PC-3 (cell line): ENCODE measurements at regions not wholly inside any gene's neighbourhood (a gene's known extent, or its start where the extent isn't known, plus 50 kb on each side); places are given as distances from the start of the nearest gene placed in this dataset.

ENCODE experiments used
- EZH2 ChIP-seq: fragments of 300-600 bp; sonication (generic); IDR thresholded peaks from one replicate; pipeline ENCODE4 v1.6.1; 2017; ENCODE audit warnings: antibody characterized with exemption, mild to moderate bottlenecking, low read length; ENCODE audit not compliant: unreplicated experiment
- EZH2phosphoT487 ChIP-seq: fragments of 300-600 bp; sonication (generic); IDR thresholded peaks from 2 replicates; pipeline ENCODE4 v1.6.1; 2018; ENCODE audit warnings: mild to moderate bottlenecking, antibody characterized with exemption, low read length, borderline replicate concordance

DNA sequence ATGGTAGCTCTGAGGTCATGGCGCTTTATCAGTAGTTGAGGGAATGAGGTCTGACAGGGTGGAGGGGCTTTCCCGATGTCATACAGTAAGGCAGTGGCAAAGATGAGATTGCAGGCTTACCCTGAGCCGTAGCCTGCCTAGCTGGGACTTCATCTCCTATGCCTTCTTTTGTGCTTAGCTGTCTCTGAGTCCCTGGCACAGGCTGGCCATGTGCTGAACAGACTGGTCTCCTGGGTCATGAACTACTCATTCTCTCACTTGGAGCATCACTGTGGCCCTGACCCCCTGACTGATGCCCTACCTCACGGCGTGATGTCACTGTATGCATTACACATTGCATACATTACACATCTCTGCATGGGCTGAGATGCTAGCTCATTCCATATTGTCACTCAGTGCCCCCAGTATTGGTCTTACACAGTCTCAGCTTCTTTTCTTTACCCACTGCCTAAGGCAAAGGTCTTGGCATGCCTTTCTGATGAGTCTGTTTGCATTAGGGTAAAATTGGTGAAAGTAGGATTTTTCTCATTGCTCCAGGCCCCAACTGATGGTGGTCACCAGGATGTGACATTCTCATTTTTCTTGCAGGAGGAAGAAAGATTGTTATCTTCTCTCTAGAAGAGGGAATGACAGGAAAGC lies 389.4 kb upstream of the CADM1 start:
- TF ChIP-seq EZH2 (no peak), EZH2phosphoT487 (no peak)
